C1 segment of cervical spinal cord (tissue), 14 donors: ENCODE measurements at regions not wholly inside any gene's neighbourhood (a gene's known extent, or its start where the extent isn't known, plus 50 kb on each side); places are given as distances from the start of the nearest gene placed in this dataset.
A peak's percentile ranks its signal among the peaks of the same experiment; 100 is the strongest.

Experiments
- DNase-seq, 14 donors: peaks; one replicate each; lab custom pipeline; 2025; lab: John Stamatoyannopoulos, UW

- no peak for DNase-seq
These were observed 176.0 kb downstream of the ABHD5 start for GRCh38 chr3:43866529-43867353.

GRCh38 chr3:43867436-43868072 lies 176.8 kb downstream of the ABHD5 start:
- no peak for DNase-seq

- DNase-seq, result no peak
These were observed 178.8 kb downstream of the ABHD5 start for GRCh38 chr3:43869491-43869890.

GRCh38 chr3:43870120-43870519 lies 179.4 kb downstream of the ABHD5 start:
- DNase-seq, result no peak

- DNase-seq, result no peak
These were observed 180.3 kb downstream of the ABHD5 start for GRCh38 chr3:43870844-43871626.

- DNase-seq, result no peak
These were observed 181.0 kb downstream of the ABHD5 start for GRCh38 chr3:43871627-43872245.

- DNase-seq, result no peak
These were observed 181.6 kb downstream of the ABHD5 start for GRCh38 chr3:43872301-43872700.

- DNase-seq, result no peak
These were observed 182.2 kb downstream of the ABHD5 start for GRCh38 chr3:43872901-43873300.

GRCh38 chr3:43873723-43874122 lies 183.0 kb downstream of the ABHD5 start:
- no peak for DNase-seq

- DNase-seq, result no peak
These were observed 183.6 kb downstream of the ABHD5 start for GRCh38 chr3:43874290-43874689.

GRCh38 chr3:43874731-43875130 lies 184.0 kb downstream of the ABHD5 start:
- DNase-seq, result no peak

- no peak for DNase-seq
These were observed 185.9 kb downstream of the ABHD5 start for GRCh38 chr3:43876648-43877047.

GRCh38 chr3:43879166-43879565 lies 188.4 kb downstream of the ABHD5 start:
- DNase-seq, result no peak

- DNase-seq, result no peak
These were observed 192.4 kb downstream of the ABHD5 start for GRCh38 chr3:43882976-43883680.

- peak in 2 of 14 donors; percentile 6 to 8 for DNase-seq
These were observed 193.1 kb downstream of the ABHD5 start for GRCh38 chr3:43883729-43884396.

GRCh38 chr3:43884581-43884980 lies 193.8 kb downstream of the ABHD5 start:
- no peak for DNase-seq

- no peak for DNase-seq
These were observed 195.3 kb downstream of the ABHD5 start for GRCh38 chr3:43885908-43886618.

- peak in 1 of 14 donors; percentile 7 for DNase-seq
These were observed 201.3 kb downstream of the ABHD5 start for GRCh38 chr3:43892061-43892460.

GRCh38 chr3:43892526-43892925 lies 201.8 kb downstream of the ABHD5 start:
- no peak for DNase-seq

GRCh38 chr3:43893727-43894126 lies 203.0 kb downstream of the ABHD5 start:
- DNase-seq, result peak in 1 of 14 donors; percentile 42
